Right cardiac atrium (tissue), 5 donors: ENCODE measurements at regions not wholly inside any gene's neighbourhood (a gene's known extent, or its start where the extent isn't known, plus 50 kb on each side); places are given as distances from the start of the nearest gene placed in this dataset.

ENCODE experiments used
- ATAC-seq, 2 donors: fragments of 200-7000 bp; cut with Tn5 transposase; one replicate each; pipeline versions ENCODE4 v1.8.0 to v1.9.1; 2020; ENCODE audit warnings: moderate library complexity in 2 of 2, mild to moderate bottlenecking in 1 of 2
- DNase-seq, 3 donors: peaks; one replicate each; pipeline ENCODE4 v3.0.0-alpha.2; 2020
- H3K27ac ChIP-seq: one replicate; pipeline ENCODE4 v1.5.1; 2013; ENCODE audit warnings: mild to moderate bottlenecking, low read length, control low read depth, moderate library complexity
- H3K27me3 ChIP-seq: one replicate; pipeline ENCODE4 v1.6.1; 2013; ENCODE audit not compliant: control insufficient read depth, insufficient read depth
- H3K4me1 ChIP-seq: one replicate; pipeline ENCODE4 v1.6.1; 2013; ENCODE audit warnings: low read length; ENCODE audit not compliant: control insufficient read depth, insufficient read depth
- H3K4me3 ChIP-seq: one replicate; pipeline ENCODE4 v1.5.1; 2013; ENCODE audit warnings: low read length, control low read depth
- H3K9me3 ChIP-seq: one replicate; pipeline ENCODE4 v1.6.1; 2013; ENCODE audit warnings: low read length; ENCODE audit not compliant: control insufficient read depth
- WGBS: extraction: QIAGEN DNeasy Blood & Tissue Kit; methylation state at CpG from one replicate; pipeline ENCODE4 v1.1.7; 2013; 5-methylcytosine and 5-hydroxymethylcytosine counted together
- intact Hi-C, 4 donors: fragments of 100-400 bp; cut with DNase I; formaldehyde crosslinking; loops; one replicate each; pipeline versions ENCODE4 v1.11.0 to v1.14.0; 2022 to 2023
- donor health status: healthy with polysubstance abuse.
- donor health status: DM: no; HTN: yes; CAD: no.
- donor health status: DM: no; HTN: no; CAD: no.
- donor health status: DM: no; HTN: yes; CAD: no; lungs with severe emphysema.
- donor health status: DM: yes; HTN: yes; CAD: no.

DNA sequence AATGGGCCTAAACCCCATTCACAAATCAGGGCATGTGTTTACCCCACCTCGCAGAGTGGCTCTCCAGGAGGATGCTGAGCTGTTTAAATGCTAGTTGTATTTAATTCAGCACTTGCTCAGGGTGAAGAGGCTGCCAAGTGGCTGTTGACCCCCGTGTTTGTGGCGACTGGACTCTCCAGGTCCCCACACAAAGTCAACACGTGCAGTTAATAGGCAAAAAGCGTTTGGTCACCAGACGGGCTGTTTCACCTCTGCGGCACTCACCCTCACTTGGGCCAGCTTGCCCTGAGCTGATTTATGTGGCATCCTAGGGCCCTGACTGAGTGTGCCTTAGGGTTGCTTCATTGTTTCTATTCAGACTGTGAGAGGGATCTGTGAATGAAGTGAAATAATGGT lies 152.3 kb downstream of the GAS1 start:
- 57% methylated on average over 7 of the region's 7 CpGs for WGBS
- intact Hi-C loops: no loop called here
- no peak for DNase-seq

DNA sequence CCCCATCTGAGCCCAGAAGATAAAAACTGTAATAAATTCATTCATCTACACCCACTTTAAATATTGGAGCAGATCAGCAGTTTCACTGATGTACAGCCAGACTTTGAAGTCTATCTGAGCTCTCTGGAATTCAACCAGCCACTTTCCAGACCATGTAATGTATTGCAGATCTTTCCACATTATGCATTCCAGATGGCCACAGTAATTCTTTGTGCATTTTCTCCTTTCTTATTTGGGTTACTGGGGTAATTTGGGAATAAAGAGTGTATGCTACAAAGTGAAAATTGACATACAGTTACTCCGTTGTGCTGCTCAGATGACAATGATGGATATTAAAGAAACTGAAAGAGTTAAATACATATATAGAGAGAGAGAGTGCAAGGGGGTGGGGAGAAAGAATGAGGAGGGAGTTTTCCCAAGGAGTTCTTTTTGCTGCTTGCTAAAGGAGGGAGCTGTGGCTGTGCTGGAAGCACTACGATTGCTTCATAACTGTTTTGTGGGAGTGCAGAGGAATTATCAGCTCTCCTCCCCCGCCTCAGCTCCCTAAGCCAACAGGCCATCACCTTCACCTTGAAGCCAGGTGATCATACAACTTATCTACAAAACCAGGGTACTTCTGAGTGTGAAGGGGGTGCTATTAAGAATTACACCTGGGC lies 152.8 kb downstream of the GAS1 start:
- H3K4me1 ChIP-seq: peaks cover 5% of the 10 kb centered on the region
- H3K27ac ChIP-seq: peak overlapping the region; percentile 70
- no peaks in the 10 kb centered on the region for H3K9me3 ChIP-seq
- peak in 1 of 3 donors; percentile 56 for DNase-seq
- 56% methylated on average over 3 of the region's 3 CpGs for WGBS
- intact Hi-C loops: no loop called here
- peak overlapping the region; percentile 29 for H3K4me3 ChIP-seq
- peak; percentile 60 to 61 for ATAC-seq
- no peaks in the 10 kb centered on the region for H3K27me3 ChIP-seq

More for the DNA sequence above, 152.3 kb downstream of the GAS1 start:
- H3K4me3 ChIP-seq: peak overlapping the region; percentile 29
- peaks cover 5% of the 10 kb centered on the region for H3K4me1 ChIP-seq
- no peaks in the 10 kb centered on the region for H3K27me3 ChIP-seq
- peak; percentile 9 to 10 for ATAC-seq
- no peaks in the 10 kb centered on the region for H3K9me3 ChIP-seq
- H3K27ac ChIP-seq: peak overlapping the region; percentile 70

DNA sequence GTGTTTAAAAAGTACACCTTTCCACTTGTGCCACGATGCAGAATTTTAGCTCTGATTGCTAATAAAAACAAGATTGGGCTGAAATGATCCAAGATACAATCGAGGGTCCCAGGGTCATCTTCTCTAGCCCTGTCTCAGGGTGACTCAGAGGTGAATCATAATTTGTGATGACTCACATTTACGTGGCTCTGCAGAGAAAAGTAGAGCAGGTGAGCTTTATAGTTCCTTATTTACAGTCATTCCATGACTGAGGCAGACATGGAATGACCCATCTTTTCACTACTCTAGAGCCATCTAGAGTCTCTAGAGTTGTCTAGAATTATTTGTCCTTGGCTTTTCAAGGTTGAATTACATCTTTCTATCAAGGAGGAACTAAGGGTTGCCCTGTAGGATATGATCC lies 155.2 kb downstream of the GAS1 start:
- H3K4me3 ChIP-seq: no peak overlapping the region
- no peaks in the 10 kb centered on the region for H3K27me3 ChIP-seq
- peaks cover 5% of the 10 kb centered on the region for H3K4me1 ChIP-seq
- intact Hi-C loops: no loop called here
- H3K9me3 ChIP-seq: no peaks in the 10 kb centered on the region
- DNase-seq (no peak), ATAC-seq (no peak)
- WGBS: 80% methylated on average over 3 of the region's 3 CpGs
- no peak overlapping the region for H3K27ac ChIP-seq

DNA sequence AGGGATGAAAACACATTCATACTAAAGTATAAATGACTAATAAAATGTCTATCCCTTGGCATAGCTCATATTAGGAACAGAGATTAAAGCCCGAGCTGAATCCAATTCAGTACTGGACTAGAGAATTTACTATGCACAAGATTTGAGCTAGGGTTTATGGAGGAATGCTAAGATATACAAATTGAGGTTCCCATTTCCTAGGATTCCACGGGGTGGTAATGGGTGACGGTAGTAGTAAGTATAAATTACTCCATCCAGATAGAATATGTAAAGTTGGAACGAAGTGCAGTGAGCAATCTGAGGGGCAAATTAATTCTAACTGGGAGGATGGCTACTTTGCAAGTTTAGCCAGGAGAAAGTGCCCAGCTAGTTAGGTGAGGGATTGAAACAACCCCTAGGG lies 156.5 kb downstream of the GAS1 start:
- H3K4me3 ChIP-seq: no peak overlapping the region
- intact Hi-C loops: no loop called here
- H3K9me3 ChIP-seq: no peaks in the 10 kb centered on the region
- H3K4me1 ChIP-seq: peaks cover 5% of the 10 kb centered on the region
- no peak for ATAC-seq
- no peak overlapping the region for H3K27ac ChIP-seq
- no peaks in the 10 kb centered on the region for H3K27me3 ChIP-seq
- DNase-seq: no peak
- 91% methylated on average over 4 of the region's 4 CpGs for WGBS

- Histone ChIP-seq H3K4me1 (no peaks in the 10 kb centered on the region), H3K27ac (no peak overlapping the region), H3K4me3 (no peak overlapping the region), H3K9me3 (no peaks in the 10 kb centered on the region), H3K27me3 (no peaks in the 10 kb centered on the region)
- DNase-seq: no peak
- WGBS: 92% methylated on average over 9 of the region's 9 CpGs
- intact Hi-C loops: no loop called here
- ATAC-seq: no peak
Observed at GRCh38 chr9:86788456-86788855, 158.8 kb downstream of the GAS1 start.

DNA sequence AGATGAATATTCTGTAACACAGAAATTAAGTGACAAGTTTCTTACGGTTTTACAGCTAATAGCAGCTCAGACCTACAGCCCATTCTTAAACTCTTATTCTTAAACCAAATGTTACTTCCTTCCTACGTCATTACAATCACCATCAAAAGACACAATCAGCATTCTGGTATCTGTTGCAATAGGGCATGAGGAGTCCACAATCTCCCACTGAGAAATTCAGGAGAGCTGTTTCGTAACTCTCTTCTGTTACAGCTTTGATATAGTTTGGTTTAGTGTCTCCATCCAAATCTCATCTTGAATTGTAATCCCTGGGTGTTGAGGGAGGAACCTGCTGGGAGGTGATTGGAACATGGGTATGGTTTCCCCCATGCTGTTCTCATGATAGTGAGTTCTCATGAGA lies 163.4 kb downstream of the GAS1 start:
- DNase-seq (no peak), ATAC-seq (no peak)
- no peaks in the 10 kb centered on the region for H3K4me1 ChIP-seq
- intact Hi-C loops: no loop called here
- H3K4me3 ChIP-seq: no peak overlapping the region
- no peak overlapping the region for H3K27ac ChIP-seq
- H3K9me3 ChIP-seq: no peaks in the 10 kb centered on the region
- 78% methylated on average over 3 of the region's 3 CpGs for WGBS
- no peaks in the 10 kb centered on the region for H3K27me3 ChIP-seq

DNA sequence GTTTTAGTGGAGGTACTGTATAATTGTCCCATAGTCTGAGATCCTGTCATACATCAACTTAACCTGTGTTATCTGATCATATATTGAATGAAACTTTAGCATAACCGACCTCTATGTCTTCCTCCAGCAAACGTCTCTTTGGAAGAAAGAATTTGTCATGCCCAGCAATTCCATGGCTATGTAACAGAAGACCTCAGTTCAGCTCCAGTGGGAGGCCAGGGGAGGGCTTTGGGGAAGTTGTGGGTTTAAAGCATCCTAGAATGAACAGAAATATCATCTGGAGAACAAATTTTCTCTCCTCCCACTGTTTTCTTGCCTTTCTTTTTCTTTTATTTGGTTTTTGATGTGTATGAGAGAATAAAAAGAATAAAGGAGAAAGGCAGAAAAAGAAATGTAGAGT lies 164.5 kb downstream of the GAS1 start:
- ATAC-seq (no peak), DNase-seq (no peak)
- no peaks in the 10 kb centered on the region for H3K4me1 ChIP-seq
- no peaks in the 10 kb centered on the region for H3K9me3 ChIP-seq
- H3K27me3 ChIP-seq: no peaks in the 10 kb centered on the region
- no peak overlapping the region for H3K27ac ChIP-seq
- intact Hi-C loops: no loop called here
- WGBS: 84% methylated on average over 2 of the region's 2 CpGs
- no peak overlapping the region for H3K4me3 ChIP-seq

- 90% methylated on average over 3 of the region's 3 CpGs for WGBS
- intact Hi-C loops: no loop called here
- ATAC-seq (no peak), DNase-seq (no peak)
- no peaks in the 10 kb centered on the region for H3K27me3 ChIP-seq
- H3K4me1 ChIP-seq: no peaks in the 10 kb centered on the region
- no peaks in the 10 kb centered on the region for H3K9me3 ChIP-seq
- H3K4me3 ChIP-seq: no peak overlapping the region
- H3K27ac ChIP-seq: no peak overlapping the region
Observed at GRCh38 chr9:86778761-86779160, 168.5 kb downstream of the GAS1 start.

DNA sequence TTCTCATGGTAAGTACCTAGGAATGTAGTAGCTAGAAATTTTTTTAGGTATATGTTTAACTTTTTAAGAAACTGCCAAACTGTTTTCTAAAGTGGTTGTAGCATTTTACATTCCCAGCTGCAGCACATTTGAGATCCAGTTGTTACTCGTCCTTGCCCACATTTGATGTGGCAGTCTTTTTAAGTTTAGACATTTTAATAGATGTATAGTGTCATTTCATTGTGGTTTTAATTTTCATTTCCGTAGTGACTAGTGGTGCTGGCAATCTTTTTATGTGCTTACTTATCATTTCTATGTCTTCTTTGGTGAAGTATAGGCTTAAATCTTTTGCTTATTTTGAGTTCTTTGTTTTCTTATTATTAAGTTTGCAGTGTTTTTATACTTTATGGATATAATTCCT lies 171.6 kb downstream of the GAS1 start:
- Histone ChIP-seq H3K9me3 (no peaks in the 10 kb centered on the region), H3K4me1 (no peaks in the 10 kb centered on the region), H3K27me3 (no peaks in the 10 kb centered on the region), H3K4me3 (no peak overlapping the region), H3K27ac (no peak overlapping the region)
- intact Hi-C loops: no loop called here
- DNase-seq (no peak), ATAC-seq (no peak)
- 88% methylated on average over 2 of the region's 2 CpGs for WGBS

DNA sequence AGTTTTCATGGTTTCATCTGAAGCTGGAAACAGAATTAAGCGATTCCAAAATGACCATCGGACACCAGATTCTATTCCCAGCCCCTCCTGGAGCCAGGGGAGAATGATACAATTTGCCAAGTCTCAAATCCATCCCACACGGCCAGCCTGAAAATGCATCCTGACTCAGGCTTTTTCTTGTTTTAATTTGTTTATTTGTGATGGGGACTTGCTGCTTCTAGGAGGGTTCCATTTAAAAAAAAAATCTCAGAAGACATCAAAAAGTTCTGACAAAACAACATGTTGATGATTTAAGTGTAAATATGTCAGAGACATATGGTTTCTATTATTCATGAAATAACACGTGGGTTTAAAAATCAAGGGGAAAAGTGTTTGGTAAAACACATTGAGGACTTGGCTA lies 173.2 kb downstream of the GAS1 start:
- 49% methylated on average over 4 of the region's 4 CpGs for WGBS
- no peaks in the 10 kb centered on the region for H3K4me1 ChIP-seq
- H3K9me3 ChIP-seq: no peaks in the 10 kb centered on the region
- no peaks in the 10 kb centered on the region for H3K27me3 ChIP-seq
- no peak for ATAC-seq
- intact Hi-C loops: no loop called here
- H3K4me3 ChIP-seq: no peak overlapping the region
- no peak for DNase-seq
- no peak overlapping the region for H3K27ac ChIP-seq

GRCh38 chr9:86773422-86773945 lies 173.8 kb downstream of the GAS1 start:
- ATAC-seq (no peak), DNase-seq (no peak)
- Histone ChIP-seq H3K4me1 (no peaks in the 10 kb centered on the region), H3K27ac (no peak overlapping the region), H3K4me3 (no peak overlapping the region), H3K9me3 (no peaks in the 10 kb centered on the region), H3K27me3 (no peaks in the 10 kb centered on the region)
- 77% methylated on average over 6 of the region's 6 CpGs for WGBS
- intact Hi-C loops: no loop called here

DNA sequence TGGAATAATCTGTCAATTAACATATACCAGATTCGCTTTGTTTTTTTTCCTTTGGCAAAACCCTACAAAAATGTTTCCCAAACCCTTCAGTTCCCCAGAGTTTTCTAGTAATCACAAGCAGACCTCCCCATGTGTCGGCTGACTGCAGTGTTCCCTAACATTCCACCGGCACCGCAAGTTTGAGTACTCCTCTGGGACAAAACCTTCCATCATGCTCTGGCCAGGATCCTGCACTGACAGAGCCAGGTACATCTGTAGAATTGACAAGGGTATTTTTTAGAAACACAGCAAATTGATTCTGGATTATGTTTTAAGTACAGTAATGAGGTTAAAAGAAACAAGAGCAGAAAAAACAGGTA lies 174.7 kb downstream of the GAS1 start:
- intact Hi-C loops: no loop called here
- 60% methylated on average over 4 of the region's 4 CpGs for WGBS
- no peak for DNase-seq
- Histone ChIP-seq H3K27me3 (no peaks in the 10 kb centered on the region), H3K27ac (no peak overlapping the region), H3K9me3 (no peaks in the 10 kb centered on the region), H3K4me1 (no peaks in the 10 kb centered on the region), H3K4me3 (no peak overlapping the region)
- ATAC-seq: peak in 1 of 2 donors; percentile 40
